ENCODE measurements at regions not wholly inside any gene's neighbourhood (a gene's known extent, or its start where the extent isn't known, plus 50 kb on each side); places are given as distances from the start of the nearest gene placed in this dataset.

DNA sequence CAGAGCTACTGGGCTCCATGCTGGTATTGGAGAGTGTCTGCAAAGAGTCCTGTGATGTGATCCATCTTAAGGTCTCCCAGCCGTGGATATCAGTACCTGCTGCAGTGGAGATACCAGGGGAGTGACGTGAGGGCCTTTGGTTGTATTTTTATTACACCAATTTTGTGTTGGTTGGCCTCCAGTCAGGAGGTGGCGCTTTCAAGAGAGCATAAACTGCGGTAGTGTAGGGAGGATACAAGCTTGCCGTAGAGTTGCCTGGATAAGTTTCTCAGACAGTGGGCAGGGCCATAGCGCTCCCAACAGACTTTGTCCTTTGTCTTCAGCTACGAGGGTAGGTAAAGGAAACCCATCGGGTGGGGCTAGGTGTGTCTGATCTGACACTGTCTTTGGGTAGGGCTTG lies 113.0 kb upstream of the CEP162 start:
- TF ChIP-seq POLR2A (IDR thresholded peaks at IDR 0.05) (no peak), CTCF (IDR thresholded peaks at IDR 0.05) (no peak), POLR2AphosphoS5 (IDR thresholded peaks at IDR 0.05) (no peak)

Data from stomach (tissue), 4 donors.